OCI-LY7 (cell line): ENCODE measurements at regions not wholly inside any gene's neighbourhood (a gene's known extent, or its start where the extent isn't known, plus 50 kb on each side); places are given as distances from the start of the nearest gene placed in this dataset.

Experiments
- BruUV-seq: library from RNA; stranded (reverse); fragments of 400-500 nt; replicated peaks from 2 replicates; lab custom pipeline; 2021; lab: Mats Ljungman, UMichigan
- CTCF ChIA-PET: fragments of 300-600 bp; sonication (Branson Sonifier 250); formaldehyde crosslinking; loops from one replicate; lab custom pipeline; 2022; ENCODE audit warnings: antibody characterized with exemption; ENCODE audit not compliant: unreplicated experiment; lab: Charles Lee
- POLR2A ChIA-PET: fragments of 300-600 bp; sonication (Branson Sonifier 250); formaldehyde crosslinking; loops from one replicate; lab custom pipeline; 2022; ENCODE audit warnings: antibody characterized with exemption; lab: Charles Lee
- DNase-seq: peaks from one replicate; pipeline ENCODE4 v3.0.0-alpha.2; 2015; ENCODE audit warnings: low spot score
- H2AFZ ChIP-seq: fragments of 200-600 bp; sonication (generic), shearing (Covaris generic); 2 replicates; pipeline ENCODE4 v1.6.1; 2014; ENCODE audit warnings: mild to moderate bottlenecking, antibody characterized with exemption, low read length, moderate library complexity
- H3K27ac ChIP-seq: fragments of 200-600 bp; sonication (generic); 2 replicates; pipeline ENCODE4 v1.5.1; 2014; ENCODE audit warnings: mixed run types, low read depth, mild to moderate bottlenecking, moderate library complexity, low read length, inconsistent platforms; ENCODE audit not compliant: poor library complexity, severe bottlenecking
- H3K36me3 ChIP-seq: fragments of 200-600 bp; sonication (generic); 2 replicates; pipeline ENCODE4 v1.6.1; 2014; ENCODE audit warnings: mild to moderate bottlenecking, antibody characterized with exemption, low read length, moderate library complexity, mixed read lengths; ENCODE audit not compliant: insufficient read depth
- H3K4me1 ChIP-seq: fragments of 200-600 bp; sonication (generic); 2 replicates; pipeline ENCODE4 v1.5.1; 2014; ENCODE audit warnings: mild to moderate bottlenecking, low read length; ENCODE audit not compliant: insufficient read depth, poor library complexity, severe bottlenecking
- H3K4me2 ChIP-seq: fragments of 200-600 bp; sonication (generic); 2 replicates; pipeline ENCODE4 v1.6.1; 2014; ENCODE audit warnings: mild to moderate bottlenecking, low read length
- H3K4me3 ChIP-seq: fragments of 200-600 bp; sonication (generic); 2 replicates; pipeline ENCODE4 v1.5.1; 2014; ENCODE audit warnings: mild to moderate bottlenecking, low read depth, low read length; ENCODE audit not compliant: poor library complexity, severe bottlenecking
- H3K79me2 ChIP-seq: fragments of 200-600 bp; sonication (generic); 2 replicates; pipeline ENCODE4 v1.6.1; 2016; ENCODE audit warnings: low read depth, mild to moderate bottlenecking, low read length, moderate library complexity, mixed read lengths; ENCODE audit not compliant: insufficient read depth
- H3K9me2 ChIP-seq: fragments of 200-600 bp; sonication (generic); 2 replicates; pipeline ENCODE4 v1.6.1; 2016; ENCODE audit warnings: mild to moderate bottlenecking, low read length, mixed read lengths; ENCODE audit not compliant: insufficient read depth
- H3K9me3 ChIP-seq: fragments of 200-600 bp; sonication (generic); 2 replicates; pipeline ENCODE4 v1.6.1; 2014; ENCODE audit warnings: mild to moderate bottlenecking, mixed run types, low read length, mixed read lengths
- H4K20me1 ChIP-seq: fragments of 200-600 bp; sonication (generic); 2 replicates; pipeline ENCODE4 v1.6.1; 2014; ENCODE audit warnings: mild to moderate bottlenecking, antibody characterized with exemption, low read length, moderate library complexity, mixed read lengths; ENCODE audit not compliant: insufficient read depth
- EZH2phosphoT487 ChIP-seq: fragments of 200-600 bp; sonication (generic); IDR thresholded peaks from 2 replicates; pipeline ENCODE4 v1.6.1; 2018; ENCODE audit warnings: low read depth, borderline replicate concordance, mild to moderate bottlenecking, mixed run types, antibody characterized with exemption, low read length, moderate library complexity, mixed read lengths
- intact Hi-C: fragments of 100-400 bp; cut with micrococcal nuclease; formaldehyde crosslinking; loops from one replicate; pipeline ENCODE4 v1.10.0; 2022; ENCODE audit not compliant: unreplicated experiment
- TF ChIP-seq, protein P1 (sequence below): fragments of 200-600 bp; sonication (generic); conservative IDR thresholded peaks from 2 replicates; pipeline ENCODE4 v1.5.1; 2014; ENCODE audit warnings: mild to moderate bottlenecking, antibody characterized with exemption, low read length, moderate library complexity, mixed read lengths

DNA sequence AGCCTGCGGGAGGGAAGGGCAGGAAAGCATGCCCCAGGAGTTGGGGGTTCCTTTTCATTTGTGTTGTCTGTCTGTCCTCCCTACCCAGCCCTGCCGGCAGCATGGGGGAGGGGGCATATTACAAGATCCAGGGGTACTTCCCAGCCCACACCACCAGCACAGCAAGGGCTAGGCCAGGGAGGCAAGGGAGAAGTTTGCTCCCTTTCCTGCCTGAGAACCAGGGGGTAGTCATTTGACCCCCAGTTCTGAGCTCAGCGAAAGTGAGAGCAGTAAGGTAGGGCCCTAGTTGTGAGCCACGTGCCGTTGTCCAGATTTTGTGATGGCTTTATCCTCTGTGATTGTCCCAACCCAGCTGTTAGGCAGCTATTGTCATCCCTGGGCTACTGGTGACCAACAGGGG, 364.7 kb downstream of the BCL11B start:
- Histone ChIP-seq H3K36me3 (no peaks in the 10 kb centered on the region), H3K27ac (no peak overlapping the region), H4K20me1 (no peaks in the 10 kb centered on the region), H2AFZ (no peak overlapping the region), H3K4me1 (peaks cover under 1% of the 10 kb centered on the region), H3K9me2 (no peaks in the 10 kb centered on the region), H3K4me2 (no peak overlapping the region), H3K9me3 (no peaks in the 10 kb centered on the region), H3K79me2 (no peaks in the 10 kb centered on the region), H3K4me3 (no peak overlapping the region)
- no TSS peak for BruUV-seq
- no peak for DNase-seq
- ChIA-PET POLR2A (no interaction called here), CTCF (no interaction called here)
- intact Hi-C loops = no loop called here
- no peak for TF ChIP-seq EZH2phosphoT487
- TF ChIP-seq, protein P1, sequence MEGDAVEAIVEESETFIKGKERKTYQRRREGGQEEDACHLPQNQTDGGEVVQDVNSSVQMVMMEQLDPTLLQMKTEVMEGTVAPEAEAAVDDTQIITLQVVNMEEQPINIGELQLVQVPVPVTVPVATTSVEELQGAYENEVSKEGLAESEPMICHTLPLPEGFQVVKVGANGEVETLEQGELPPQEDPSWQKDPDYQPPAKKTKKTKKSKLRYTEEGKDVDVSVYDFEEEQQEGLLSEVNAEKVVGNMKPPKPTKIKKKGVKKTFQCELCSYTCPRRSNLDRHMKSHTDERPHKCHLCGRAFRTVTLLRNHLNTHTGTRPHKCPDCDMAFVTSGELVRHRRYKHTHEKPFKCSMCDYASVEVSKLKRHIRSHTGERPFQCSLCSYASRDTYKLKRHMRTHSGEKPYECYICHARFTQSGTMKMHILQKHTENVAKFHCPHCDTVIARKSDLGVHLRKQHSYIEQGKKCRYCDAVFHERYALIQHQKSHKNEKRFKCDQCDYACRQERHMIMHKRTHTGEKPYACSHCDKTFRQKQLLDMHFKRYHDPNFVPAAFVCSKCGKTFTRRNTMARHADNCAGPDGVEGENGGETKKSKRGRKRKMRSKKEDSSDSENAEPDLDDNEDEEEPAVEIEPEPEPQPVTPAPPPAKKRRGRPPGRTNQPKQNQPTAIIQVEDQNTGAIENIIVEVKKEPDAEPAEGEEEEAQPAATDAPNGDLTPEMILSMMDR = no peak

DNA sequence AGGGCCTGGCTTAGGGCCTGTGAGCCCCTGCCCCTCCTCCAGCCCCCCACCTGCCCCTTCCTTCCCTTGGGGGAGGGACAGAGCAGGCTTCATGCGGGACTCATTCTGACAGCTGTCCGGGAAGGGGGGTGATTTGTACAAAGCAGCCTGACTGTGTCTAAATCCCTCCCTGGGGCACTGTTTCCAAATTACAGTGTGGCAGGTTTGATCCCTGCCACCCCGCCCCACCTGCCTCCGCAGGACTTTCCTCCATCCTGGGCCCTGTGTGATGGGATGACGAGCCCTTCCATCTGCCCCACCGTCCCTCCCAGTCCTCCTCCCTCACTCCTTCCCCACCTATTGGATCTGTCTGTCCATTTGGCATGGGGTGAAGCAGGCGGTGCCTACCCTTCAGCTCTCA, 363.9 kb downstream of the BCL11B start:
- Histone ChIP-seq H3K4me2 (no peak overlapping the region), H3K27ac (no peak overlapping the region), H2AFZ (no peak overlapping the region), H3K9me3 (no peaks in the 10 kb centered on the region), H3K4me1 (peaks cover 9% of the 10 kb centered on the region), H4K20me1 (no peaks in the 10 kb centered on the region), H3K9me2 (no peaks in the 10 kb centered on the region), H3K36me3 (no peaks in the 10 kb centered on the region), H3K79me2 (no peaks in the 10 kb centered on the region), H3K4me3 (no peak overlapping the region)
- BruUV-seq = no TSS peak
- no peak for TF ChIP-seq EZH2phosphoT487
- TF ChIP-seq, protein P1 = no peak
- ChIA-PET POLR2A (no interaction called here), CTCF (no interaction called here)
- no peak for DNase-seq
- intact Hi-C loops = no loop called here

DNA sequence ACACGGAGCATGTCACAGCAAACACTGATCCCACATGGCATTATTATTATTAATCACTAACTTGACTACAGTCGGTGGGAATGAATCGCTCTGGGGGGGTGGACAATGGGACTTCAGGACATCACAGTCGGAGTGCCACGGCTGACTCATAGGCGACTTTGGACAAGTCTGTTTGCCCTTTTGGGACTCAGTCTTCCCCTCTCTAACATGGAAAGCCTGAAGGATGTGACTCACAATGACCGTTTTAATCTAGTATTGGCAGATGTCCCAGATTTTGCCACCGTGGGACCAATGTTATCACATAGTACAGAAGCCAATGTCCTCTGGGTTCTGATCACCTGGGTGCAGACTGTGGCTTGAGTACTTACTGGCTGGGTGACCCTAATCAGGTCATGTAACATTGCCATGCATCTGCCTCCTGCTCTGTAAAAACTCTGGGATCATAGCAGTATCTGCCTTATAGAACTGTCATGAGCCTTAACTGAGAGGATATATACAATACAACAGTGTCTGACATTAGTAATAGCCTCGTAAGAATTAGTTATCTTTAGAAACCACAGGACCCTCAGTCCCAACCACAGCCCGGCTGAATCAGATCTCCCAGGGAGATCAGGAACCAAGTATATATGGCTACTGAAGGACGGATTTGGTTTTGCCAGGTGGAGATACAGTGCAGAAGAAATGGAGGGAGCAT, 362.6 kb downstream of the BCL11B start:
- no peaks in the 10 kb centered on the region for H3K9me2 ChIP-seq
- H4K20me1 ChIP-seq = no peaks in the 10 kb centered on the region
- no peak for TF ChIP-seq EZH2phosphoT487
- TF ChIP-seq, protein P1 = no peak
- no peak overlapping the region for H3K27ac ChIP-seq
- no TSS peak for BruUV-seq
- H3K9me3 ChIP-seq = no peaks in the 10 kb centered on the region
- ChIA-PET POLR2A (no interaction called here), CTCF (no interaction called here)
- DNase-seq = no peak
- H3K4me2 ChIP-seq = no peak overlapping the region
- no peak overlapping the region for H3K4me3 ChIP-seq
- H3K4me1 ChIP-seq = peaks cover 10% of the 10 kb centered on the region
- H2AFZ ChIP-seq = no peak overlapping the region
- no peaks in the 10 kb centered on the region for H3K79me2 ChIP-seq
- intact Hi-C loops = no loop called here
- no peaks in the 10 kb centered on the region for H3K36me3 ChIP-seq
